ENCODE measurements at regions not wholly inside any gene's neighbourhood (a gene's known extent, or its start where the extent isn't known, plus 50 kb on each side); places are given as distances from the start of the nearest gene placed in this dataset.
A peak's percentile ranks its signal among the peaks of the same experiment; 100 is the strongest.
"Not testable (repeated sequence)": the region's sequence is repeated elsewhere in the genome, so short reads cannot be mapped to it uniquely, and the experiment has no call there.

- Mint-ChIP-seq H3K27ac (peak overlapping the region; percentile 79), H3K4me3 (peak overlapping the region; percentile 42)
- POLR2A ChIA-PET = not testable (repeated sequence)
Observed at GRCh38 chr2:111506936-111507335, 377.1 kb downstream of the ANAPC1 start.

DNA sequence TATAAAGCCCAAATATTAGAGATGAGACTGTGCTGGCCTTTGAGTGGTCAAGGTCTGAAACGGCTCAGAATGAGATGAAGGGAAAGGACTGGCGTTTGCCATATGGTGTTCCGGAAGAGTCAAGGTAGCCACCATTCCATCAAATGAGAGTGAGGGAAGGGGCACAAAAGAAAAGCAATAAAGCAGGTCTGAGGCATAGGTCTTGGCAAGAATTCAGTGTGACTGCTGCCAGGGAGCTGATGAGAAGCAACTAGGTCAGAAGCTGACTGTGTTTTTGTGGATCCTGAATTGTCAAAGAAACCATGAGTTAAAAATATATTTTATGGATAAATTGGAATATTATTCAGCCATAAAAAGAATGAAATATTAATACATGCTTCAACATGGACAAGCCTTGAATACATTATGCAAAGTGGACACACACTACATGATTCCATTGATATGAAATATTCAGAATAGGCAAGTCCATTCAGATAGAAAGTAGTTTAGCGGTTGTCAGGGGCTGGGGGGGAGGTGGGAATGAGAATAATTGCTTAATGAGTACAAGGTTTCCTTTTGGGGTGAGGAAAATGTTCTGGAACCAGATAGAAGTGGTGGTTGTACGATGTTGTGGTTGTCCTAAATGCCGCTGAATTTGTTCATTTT lies 374.6 kb downstream of the ANAPC1 start:
- H3K27me3 Mint-ChIP-seq; H3K4me3 Mint-ChIP-seq; DNase-seq; POLR2A ChIA-PET; H3K9me3 Mint-ChIP-seq; H3K4me1 Mint-ChIP-seq; H3K27ac Mint-ChIP-seq; ATAC-seq (ENCODE audit: low read depth); H3K36me3 Mint-ChIP-seq: not testable (repeated sequence)

More at GRCh38 chr2:111506936-111507335, 377.1 kb downstream of the ANAPC1 start:
- not testable (repeated sequence) for H3K27me3 Mint-ChIP-seq, H3K4me1 Mint-ChIP-seq, H3K36me3 Mint-ChIP-seq, DNase-seq, H3K9me3 Mint-ChIP-seq
- ATAC-seq (ENCODE audit: low read depth) = peak; percentile 98

DNA sequence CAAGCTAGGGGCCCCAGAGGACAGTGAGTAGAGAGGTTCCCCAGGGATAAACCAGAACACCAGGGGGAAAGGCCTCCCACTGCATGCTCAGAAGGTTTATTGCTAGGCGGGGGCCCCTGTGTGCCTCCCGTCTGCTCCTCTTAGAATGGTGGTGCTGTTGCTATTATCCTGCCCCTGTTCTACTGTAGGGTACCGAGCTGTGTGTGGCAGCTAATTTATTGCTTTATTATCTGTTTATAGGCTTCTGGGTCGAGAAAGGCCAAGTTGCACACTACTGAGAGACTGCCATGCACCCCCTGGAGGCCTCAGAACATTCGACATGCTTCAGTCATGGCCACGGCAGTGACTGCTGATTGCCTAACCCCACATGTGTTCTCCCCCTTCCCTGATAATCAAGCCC lies 373.6 kb downstream of the ANAPC1 start:
- ATAC-seq (ENCODE audit: low read depth); H3K9me3 Mint-ChIP-seq; H3K36me3 Mint-ChIP-seq; H3K4me3 Mint-ChIP-seq; POLR2A ChIA-PET; H3K4me1 Mint-ChIP-seq; H3K27me3 Mint-ChIP-seq; DNase-seq; H3K27ac Mint-ChIP-seq: not testable (repeated sequence)

DNA sequence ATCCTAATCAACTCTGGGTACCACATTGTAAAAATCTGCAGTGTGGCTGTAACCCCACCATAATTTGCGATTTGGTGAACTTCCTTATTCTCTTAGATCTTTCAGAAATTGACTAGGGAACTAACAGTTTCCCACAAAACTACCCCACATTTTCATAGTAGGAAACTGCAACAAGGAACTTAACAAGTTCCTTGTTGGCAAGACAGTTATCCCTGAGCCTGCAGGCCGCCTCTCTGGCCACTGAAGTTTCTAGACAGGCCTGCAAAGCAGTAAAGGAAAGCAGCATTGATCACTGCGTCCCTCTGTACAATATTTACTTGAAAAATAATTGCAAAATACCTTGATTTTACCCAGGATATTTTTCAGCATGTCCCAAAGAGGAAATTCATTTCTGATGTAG lies 372.9 kb downstream of the ANAPC1 start:
- POLR2A ChIA-PET; H3K4me1 Mint-ChIP-seq; ATAC-seq (ENCODE audit: low read depth): not testable (repeated sequence)

GRCh38 chr2:111512378-111512777 lies 371.6 kb downstream of the ANAPC1 start:
- H3K27ac Mint-ChIP-seq = not testable (repeated sequence)

More for the DNA sequence above, 372.9 kb downstream of the ANAPC1 start:
- H3K4me3 Mint-ChIP-seq, DNase-seq, H3K36me3 Mint-ChIP-seq, H3K27me3 Mint-ChIP-seq, H3K9me3 Mint-ChIP-seq, H3K27ac Mint-ChIP-seq: not testable (repeated sequence)

DNA sequence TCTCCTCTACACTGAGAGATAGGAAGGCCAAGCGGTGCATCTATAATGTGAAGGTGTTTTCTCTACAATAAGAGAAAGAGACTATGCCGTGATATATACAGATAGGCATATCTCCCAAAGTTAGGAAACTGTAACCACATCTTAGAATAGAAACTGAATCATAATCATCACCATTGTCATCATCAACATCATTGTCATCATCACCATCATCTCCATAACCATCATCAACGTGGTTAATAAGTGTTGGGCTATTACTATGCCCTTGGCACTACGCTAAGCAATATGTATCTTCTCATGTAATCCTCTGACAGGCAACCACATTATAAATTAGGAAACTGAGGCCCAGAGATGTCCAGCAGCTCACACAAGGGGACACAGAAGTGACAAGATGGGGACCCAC lies 369.9 kb downstream of the ANAPC1 start:
- H3K27ac Mint-ChIP-seq; H3K36me3 Mint-ChIP-seq; H3K27me3 Mint-ChIP-seq; H3K9me3 Mint-ChIP-seq; H3K4me3 Mint-ChIP-seq; ATAC-seq (ENCODE audit: low read depth); H3K4me1 Mint-ChIP-seq; DNase-seq; POLR2A ChIA-PET: not testable (repeated sequence)

More at GRCh38 chr2:111512378-111512777, 371.6 kb downstream of the ANAPC1 start:
- ATAC-seq (ENCODE audit: low read depth); H3K9me3 Mint-ChIP-seq; H3K4me3 Mint-ChIP-seq; DNase-seq; H3K27me3 Mint-ChIP-seq; H3K4me1 Mint-ChIP-seq; POLR2A ChIA-PET; H3K36me3 Mint-ChIP-seq: not testable (repeated sequence)

DNA sequence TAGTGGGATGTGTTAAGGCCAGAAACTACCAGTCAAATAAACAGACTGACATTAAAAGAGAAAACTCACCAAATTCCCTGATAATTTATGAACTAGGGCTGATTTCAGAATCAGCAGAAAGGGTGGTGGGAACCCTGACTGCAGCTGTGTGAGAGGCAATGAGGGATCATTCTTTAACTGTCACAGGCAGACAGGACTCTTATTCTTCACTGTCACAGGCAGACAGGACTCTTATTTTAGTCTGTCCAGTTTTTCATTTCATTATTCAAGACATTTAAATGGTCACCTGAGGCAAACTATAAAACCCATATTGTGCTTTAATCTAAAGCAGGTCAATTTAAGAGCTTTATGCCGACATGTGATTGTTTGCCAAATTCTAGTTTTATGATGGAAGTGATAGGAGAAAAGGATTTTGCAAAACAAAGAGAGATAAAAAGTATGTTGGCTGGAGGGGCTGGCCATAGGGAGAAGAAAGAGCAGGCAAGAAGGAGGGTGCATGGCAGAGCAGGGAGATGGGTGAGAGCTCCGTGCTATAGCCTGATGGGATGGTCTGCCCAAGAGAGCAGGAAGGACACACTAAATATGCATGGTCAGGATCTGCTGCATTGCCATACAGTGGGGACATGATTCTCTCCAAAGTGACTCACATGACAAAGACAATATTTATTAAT lies 366.8 kb downstream of the ANAPC1 start:
- H3K9me3 Mint-ChIP-seq; ATAC-seq (ENCODE audit: low read depth); H3K36me3 Mint-ChIP-seq; DNase-seq; H3K4me1 Mint-ChIP-seq; H3K4me3 Mint-ChIP-seq; H3K27ac Mint-ChIP-seq; POLR2A ChIA-PET: not testable (repeated sequence)
- H3K27me3 Mint-ChIP-seq = peaks cover 23% of the 10 kb centered on the region

- H3K27me3 Mint-ChIP-seq = peaks cover 24% of the 10 kb centered on the region
- not testable (repeated sequence) for H3K4me3 Mint-ChIP-seq
Observed at GRCh38 chr2:111517721-111518053, 366.3 kb downstream of the ANAPC1 start.

GRCh38 chr2:111519071-111519470 lies 364.9 kb downstream of the ANAPC1 start:
- no peak overlapping the region for H3K4me3 Mint-ChIP-seq
- ATAC-seq (ENCODE audit: low read depth) (no peak), DNase-seq (no peak)
- H3K4me1 Mint-ChIP-seq = no peaks in the 10 kb centered on the region
- peaks cover 28% of the 10 kb centered on the region for H3K27me3 Mint-ChIP-seq
- no peaks in the 10 kb centered on the region for H3K9me3 Mint-ChIP-seq
- POLR2A ChIA-PET = no interaction called here
- no peak overlapping the region for H3K27ac Mint-ChIP-seq
- no peaks in the 10 kb centered on the region for H3K36me3 Mint-ChIP-seq

More at GRCh38 chr2:111517721-111518053, 366.3 kb downstream of the ANAPC1 start:
- H3K27ac Mint-ChIP-seq; H3K4me1 Mint-ChIP-seq; DNase-seq; POLR2A ChIA-PET; ATAC-seq (ENCODE audit: low read depth); H3K9me3 Mint-ChIP-seq; H3K36me3 Mint-ChIP-seq: not testable (repeated sequence)

DNA sequence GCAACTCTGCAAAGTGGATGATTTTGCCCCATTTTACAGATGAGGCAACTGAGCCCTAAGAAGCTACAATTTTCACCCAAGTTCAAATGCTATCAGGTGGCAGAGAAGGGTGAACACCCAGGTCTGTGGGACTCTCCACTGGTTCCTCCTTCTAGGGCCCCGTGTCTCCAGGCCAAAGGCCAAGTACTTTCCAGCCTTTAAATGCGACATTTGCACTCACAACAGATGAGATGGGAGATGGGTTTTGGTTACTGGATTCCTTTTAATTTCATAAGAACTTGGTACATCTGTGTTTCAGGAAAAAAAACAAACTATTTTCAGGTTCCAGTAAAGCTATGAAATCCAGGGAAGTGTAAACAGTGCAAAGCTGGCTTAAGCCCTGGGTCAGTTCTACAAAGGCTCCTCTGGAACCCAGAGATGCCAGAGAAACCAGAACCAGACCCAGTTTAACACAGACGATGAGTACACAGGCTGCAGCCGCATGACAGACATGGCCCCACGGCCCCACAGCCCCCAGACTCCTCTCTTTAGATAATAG lies 361.7 kb downstream of the ANAPC1 start:
- ATAC-seq (ENCODE audit: low read depth) = no peak
- no peak for DNase-seq
- Mint-ChIP-seq H3K27ac (no peak overlapping the region), H3K4me3 (no peak overlapping the region), H3K9me3 (no peaks in the 10 kb centered on the region), H3K27me3 (peaks cover 29% of the 10 kb centered on the region), H3K36me3 (no peaks in the 10 kb centered on the region), H3K4me1 (no peaks in the 10 kb centered on the region)
- POLR2A ChIA-PET = no interaction called here

DNA sequence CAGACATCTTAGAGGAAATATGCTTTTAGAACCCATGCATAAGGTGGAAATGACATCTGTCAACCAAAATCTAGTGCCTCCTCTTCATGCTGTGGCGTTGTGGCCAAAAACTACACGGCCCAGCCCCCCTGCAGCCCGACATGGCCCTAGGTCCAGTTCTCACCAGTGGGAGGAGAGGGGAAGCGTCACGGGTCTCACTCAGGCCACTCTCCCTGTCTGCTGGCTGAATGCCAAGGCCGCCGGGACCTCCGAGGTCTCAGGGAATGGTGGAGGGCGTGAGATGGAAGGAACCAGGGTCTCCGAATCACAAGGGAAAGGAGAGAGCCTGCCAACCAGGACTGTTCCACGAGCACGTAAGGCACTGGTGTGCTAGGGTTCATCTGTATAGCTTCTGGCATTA lies 361.0 kb downstream of the ANAPC1 start:
- no peak for ATAC-seq (ENCODE audit: low read depth)
- Mint-ChIP-seq H3K4me1 (no peaks in the 10 kb centered on the region), H3K36me3 (no peaks in the 10 kb centered on the region), H3K4me3 (no peak overlapping the region), H3K9me3 (no peaks in the 10 kb centered on the region), H3K27ac (no peak overlapping the region), H3K27me3 (peaks cover 29% of the 10 kb centered on the region)
- POLR2A ChIA-PET = no interaction called here
- DNase-seq = no peak

- H3K27ac Mint-ChIP-seq; POLR2A ChIA-PET; DNase-seq; H3K4me3 Mint-ChIP-seq; ATAC-seq (ENCODE audit: low read depth); H3K36me3 Mint-ChIP-seq; H3K4me1 Mint-ChIP-seq; H3K9me3 Mint-ChIP-seq: not testable (repeated sequence)
- H3K27me3 Mint-ChIP-seq = peaks cover 28% of the 10 kb centered on the region
Observed at GRCh38 chr2:111525026-111525425, 359.0 kb downstream of the ANAPC1 start.

- H3K36me3 Mint-ChIP-seq = not testable (repeated sequence)
Observed at GRCh38 chr2:111526041-111526639, 357.9 kb downstream of the ANAPC1 start.

More at GRCh38 chr2:111526041-111526639, 357.9 kb downstream of the ANAPC1 start:
- H3K4me1 Mint-ChIP-seq; POLR2A ChIA-PET; DNase-seq; H3K27ac Mint-ChIP-seq; H3K9me3 Mint-ChIP-seq; ATAC-seq (ENCODE audit: low read depth); H3K4me3 Mint-ChIP-seq: not testable (repeated sequence)
- H3K27me3 Mint-ChIP-seq = peaks cover 20% of the 10 kb centered on the region

Data from activated naive CD8-positive, alpha-beta T cell treated with anti-CD3 and anti-CD28 coated beads, Interleukin-2, amount 10 ng/mL, durations not matched to agents 7 days and 5 days (primary cell).